Omental fat pad (tissue), 3 donors: ENCODE measurements at regions not wholly inside any gene's neighbourhood (a gene's known extent, or its start where the extent isn't known, plus 50 kb on each side); places are given as distances from the start of the nearest gene placed in this dataset.
"Not testable (repeated sequence)": the region's sequence is repeated elsewhere in the genome, so short reads cannot be mapped to it uniquely, and the experiment has no call there.

Experiments used
- ATAC-seq: fragments of 150-250 bp; one replicate; pipeline ENCODE4 v1.9.1; 2016; ENCODE audit warnings: mild to moderate bottlenecking, moderate library complexity; ENCODE audit not compliant: low FRiP score
- DNase-seq: peaks from one replicate; pipeline ENCODE4 v3.0.0-alpha.2; 2019; ENCODE audit warnings: low spot score
- TF ChIP-seq, protein P1 (sequence below), 3 donors: fragments of 450-650 bp; IDR thresholded peaks; one replicate each; pipeline ENCODE4 v1.5.1; 2016 to 2017; ENCODE audit warnings: antibody characterized with exemption in 3 of 3, mild to moderate bottlenecking in 3 of 3, moderate library complexity in 2 of 3

DNA sequence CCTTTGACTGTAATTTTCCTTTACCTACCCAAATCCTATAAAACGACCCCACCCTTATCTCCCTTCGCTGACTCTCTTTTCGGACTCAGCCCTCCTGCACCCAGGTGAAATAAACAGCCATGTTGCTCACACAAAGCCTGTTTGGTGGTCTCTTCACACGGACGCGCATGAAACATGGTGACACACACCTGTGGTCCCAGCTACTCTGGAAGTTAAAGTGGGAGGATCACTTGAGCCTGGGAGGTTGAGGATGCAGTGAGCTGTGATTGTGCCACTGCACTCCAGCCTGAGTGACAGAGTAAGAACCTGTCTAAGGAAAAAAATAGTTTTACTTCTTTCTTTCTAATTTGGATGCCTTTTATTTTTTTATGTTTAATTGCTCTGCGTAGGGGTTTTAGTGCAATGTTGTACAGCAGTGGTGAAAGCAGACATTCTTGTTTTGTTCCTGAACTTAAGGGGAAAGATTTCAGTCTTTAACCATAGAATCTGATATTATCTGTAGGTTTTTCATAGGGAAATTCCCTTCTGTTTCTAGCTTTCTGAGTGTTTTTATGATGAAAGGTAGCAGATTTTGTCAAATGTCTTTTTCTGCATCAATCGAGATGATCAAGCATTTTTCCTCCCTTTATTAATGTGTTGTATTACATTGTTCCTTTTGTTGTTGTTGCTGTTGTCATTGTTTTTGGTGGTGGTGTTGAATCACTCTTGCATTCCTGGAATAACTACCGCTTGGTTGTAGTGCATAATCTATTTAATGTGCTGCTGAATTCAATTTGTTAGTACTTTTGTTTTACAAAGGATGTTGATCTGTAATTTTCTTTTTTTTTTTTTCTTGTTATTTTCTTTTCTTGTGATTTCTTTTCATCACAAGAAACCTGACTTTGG lies 497.4 kb downstream of the DISC1 start:
- TF ChIP-seq, protein P1, sequence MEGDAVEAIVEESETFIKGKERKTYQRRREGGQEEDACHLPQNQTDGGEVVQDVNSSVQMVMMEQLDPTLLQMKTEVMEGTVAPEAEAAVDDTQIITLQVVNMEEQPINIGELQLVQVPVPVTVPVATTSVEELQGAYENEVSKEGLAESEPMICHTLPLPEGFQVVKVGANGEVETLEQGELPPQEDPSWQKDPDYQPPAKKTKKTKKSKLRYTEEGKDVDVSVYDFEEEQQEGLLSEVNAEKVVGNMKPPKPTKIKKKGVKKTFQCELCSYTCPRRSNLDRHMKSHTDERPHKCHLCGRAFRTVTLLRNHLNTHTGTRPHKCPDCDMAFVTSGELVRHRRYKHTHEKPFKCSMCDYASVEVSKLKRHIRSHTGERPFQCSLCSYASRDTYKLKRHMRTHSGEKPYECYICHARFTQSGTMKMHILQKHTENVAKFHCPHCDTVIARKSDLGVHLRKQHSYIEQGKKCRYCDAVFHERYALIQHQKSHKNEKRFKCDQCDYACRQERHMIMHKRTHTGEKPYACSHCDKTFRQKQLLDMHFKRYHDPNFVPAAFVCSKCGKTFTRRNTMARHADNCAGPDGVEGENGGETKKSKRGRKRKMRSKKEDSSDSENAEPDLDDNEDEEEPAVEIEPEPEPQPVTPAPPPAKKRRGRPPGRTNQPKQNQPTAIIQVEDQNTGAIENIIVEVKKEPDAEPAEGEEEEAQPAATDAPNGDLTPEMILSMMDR (IDR thresholded peaks at IDR 0.05), result no peak
- DNase-seq, result no peak
- no peak for ATAC-seq

DNA sequence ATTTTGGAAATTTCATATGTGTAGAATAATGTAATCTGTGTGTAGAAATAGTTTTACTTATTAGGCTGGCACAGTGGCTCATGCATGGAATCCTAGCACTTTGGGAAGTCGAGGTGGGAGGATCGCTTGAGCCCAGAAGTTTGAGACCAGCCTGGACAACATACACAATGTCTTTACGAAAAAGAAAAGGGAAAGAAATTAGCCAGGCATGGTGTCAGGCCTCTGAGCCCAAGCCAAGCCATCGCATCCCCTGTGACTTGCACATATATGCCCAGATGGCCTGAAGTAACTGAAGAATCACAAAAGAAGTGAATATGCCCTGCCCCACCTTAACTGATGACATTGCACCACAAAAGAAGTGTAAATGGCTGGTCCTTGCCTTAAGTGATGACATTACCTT lies 491.3 kb downstream of the DISC1 start:
- DNase-seq, ATAC-seq: not testable (repeated sequence)

GRCh38 chr1:232114985-232115384 lies 488.4 kb downstream of the DISC1 start:
- no peak for ATAC-seq
- no peak for DNase-seq
- TF ChIP-seq, protein P1 (IDR thresholded peaks at IDR 0.05), result no peak

GRCh38 chr1:232112076-232112475 lies 485.5 kb downstream of the DISC1 start:
- ATAC-seq (no peak), DNase-seq (no peak)
- TF ChIP-seq, protein P1 (IDR thresholded peaks at IDR 0.05), result no peak

DNA sequence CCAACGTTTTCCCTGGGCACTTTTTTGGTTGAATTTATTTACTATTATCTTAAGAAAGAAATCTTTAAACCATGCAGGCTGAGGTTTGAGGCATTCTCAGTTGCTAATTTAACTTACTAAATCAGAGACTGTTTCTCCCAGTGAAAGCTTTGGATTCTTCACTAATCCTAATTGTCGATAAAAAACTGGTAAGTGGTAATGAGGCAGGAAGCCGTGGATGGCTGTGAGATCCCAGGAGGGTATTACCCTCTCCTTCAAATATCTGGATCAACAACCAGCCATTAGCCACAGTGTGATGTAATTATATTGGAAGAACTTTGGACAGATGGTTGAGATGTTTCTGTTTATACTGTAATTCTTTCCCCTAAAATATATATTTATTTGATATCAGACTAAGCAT lies 485.0 kb downstream of the DISC1 start:
- TF ChIP-seq, protein P1 (IDR thresholded peaks at IDR 0.05), result no peak
- no peak for DNase-seq
- no peak for ATAC-seq

GRCh38 chr1:232110281-232111090 lies 483.9 kb downstream of the DISC1 start:
- ATAC-seq, result no peak
- no peak for DNase-seq
- TF ChIP-seq, protein P1 (IDR thresholded peaks at IDR 0.05), result no peak

- DNase-seq (no peak), ATAC-seq (no peak)
- TF ChIP-seq, protein P1 (IDR thresholded peaks at IDR 0.05), result no peak
These were observed 482.8 kb downstream of the DISC1 start for GRCh38 chr1:232109391-232109790.
